ENCODE measurements at regions not wholly inside any gene's neighbourhood (a gene's known extent, or its start where the extent isn't known, plus 50 kb on each side); places are given as distances from the start of the nearest gene placed in this dataset.

GRCh38 chr3:74057169-74057568 lies 432.4 kb upstream of the PDZRN3 start:
- TF ChIP-seq CTCF (IDR thresholded peaks at IDR 0.05) (no peak), POLR2A (IDR thresholded peaks at IDR 0.05; ENCODE audit: low read depth) (no peak), EP300 (IDR thresholded peaks at IDR 0.05) (no peak)
